ENCODE measurements at regions not wholly inside any gene's neighbourhood (a gene's known extent, or its start where the extent isn't known, plus 50 kb on each side); places are given as distances from the start of the nearest gene placed in this dataset.
"Not testable (repeated sequence)": the region's sequence is repeated elsewhere in the genome, so short reads cannot be mapped to it uniquely, and the experiment has no call there.

DNA sequence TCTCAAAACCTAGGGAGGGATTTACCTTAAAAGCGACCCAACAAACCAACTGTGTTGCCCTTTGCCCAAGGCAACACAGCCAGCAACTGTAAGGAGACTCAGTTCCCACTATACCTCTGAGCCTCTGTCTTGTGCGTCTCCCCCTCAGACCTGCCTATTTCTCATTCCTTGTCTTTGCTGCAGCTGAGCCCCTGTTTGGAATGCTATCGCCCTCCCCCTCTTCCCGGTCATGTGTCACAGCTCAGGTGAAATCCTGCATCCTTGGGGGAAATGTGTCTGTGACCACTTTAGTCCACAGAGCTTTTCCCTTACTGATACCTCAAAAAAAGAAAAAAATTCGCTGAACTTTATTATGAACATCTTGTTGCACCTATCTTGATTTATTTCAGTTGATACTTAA lies 52.0 kb upstream of the LRIG1 start:
- DNase-seq (no peak), ATAC-seq (no peak)
- intact Hi-C loops (cut with DNase I), result no loop called here

DNA sequence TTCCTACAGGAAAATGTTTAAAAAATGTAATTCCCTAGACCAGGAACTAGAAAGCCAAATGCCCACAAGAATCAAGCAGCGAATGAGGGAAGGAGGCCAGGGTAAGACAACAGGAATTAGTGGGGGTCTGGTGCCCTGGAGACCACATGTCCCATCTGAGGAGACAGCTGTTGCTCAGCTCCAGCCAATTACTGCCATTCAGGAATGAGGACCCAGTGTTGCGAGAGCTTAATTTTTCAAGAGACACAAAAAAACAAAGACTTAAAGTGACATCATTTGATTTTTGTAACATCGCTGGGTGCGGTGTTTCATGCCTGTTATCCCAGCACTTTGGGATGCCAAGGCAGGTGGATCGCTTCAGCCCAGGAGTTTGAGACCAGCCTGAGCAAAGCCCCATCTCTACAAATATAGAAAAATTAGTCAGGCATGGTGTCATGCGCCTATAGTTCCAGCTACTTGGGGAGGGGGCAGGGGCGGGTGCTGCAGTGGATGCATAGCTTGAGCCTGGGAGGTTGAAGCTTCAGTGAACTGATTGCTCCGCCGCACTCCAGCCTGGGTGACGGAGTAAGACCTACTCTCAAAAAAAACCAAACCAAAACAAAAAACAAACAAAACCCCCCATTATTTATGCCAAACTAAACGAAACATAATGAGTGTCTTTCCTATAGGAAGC lies 52.8 kb upstream of the LRIG1 start:
- intact Hi-C loops (cut with DNase I), result no loop called here

DNA sequence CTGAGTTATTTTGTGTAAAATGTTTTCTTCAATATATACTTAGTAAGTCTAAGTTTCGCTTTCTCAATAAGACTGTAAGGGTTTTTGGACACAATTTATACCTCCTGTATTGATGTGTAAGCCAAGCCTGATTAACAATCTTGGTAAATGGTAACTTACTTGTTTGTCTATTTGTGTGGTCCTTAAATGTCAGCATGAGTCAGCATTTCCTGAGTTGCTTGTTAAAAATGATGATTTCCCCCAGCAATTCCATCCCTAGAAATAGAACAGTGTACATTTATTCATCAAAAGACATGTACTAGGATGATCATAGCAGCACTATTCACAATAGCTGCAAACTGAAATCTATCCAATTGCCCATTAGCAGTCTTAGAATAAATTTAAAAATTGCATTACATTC lies 53.4 kb upstream of the LRIG1 start:
- no peak for DNase-seq
- no peak for ATAC-seq
- intact Hi-C loops (cut with DNase I), result no loop called here

More for the DNA sequence above, 52.8 kb upstream of the LRIG1 start:
- no peak for DNase-seq
- ATAC-seq, result no peak

DNA sequence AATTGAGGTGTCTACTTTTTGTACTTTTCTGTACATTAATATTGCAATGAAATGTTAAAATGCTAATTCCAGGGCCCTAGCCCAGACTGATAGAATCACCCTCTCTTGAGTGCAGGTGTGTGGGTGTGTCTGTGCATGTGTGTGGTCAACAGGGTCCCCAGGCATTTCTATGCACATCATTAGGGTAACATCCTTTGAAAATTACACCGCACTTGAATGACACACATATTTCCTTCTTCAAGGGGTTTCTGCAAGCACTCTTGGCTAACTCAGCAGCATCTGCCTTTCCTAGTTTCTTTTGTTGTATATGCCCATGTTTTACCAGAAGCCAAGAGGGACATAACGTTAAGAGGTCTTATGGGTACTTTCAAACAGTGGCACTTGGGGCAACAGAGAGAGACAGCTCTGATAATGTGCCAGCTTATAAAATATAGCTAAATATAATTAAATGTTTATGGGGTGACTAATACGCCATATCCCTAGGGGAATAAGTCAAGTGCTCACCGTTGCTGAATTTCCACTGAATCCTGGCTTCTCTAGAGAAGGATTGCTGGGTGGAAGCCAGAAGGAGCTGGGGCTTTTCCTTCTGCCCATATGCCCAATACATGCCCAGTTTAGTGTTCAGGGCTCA lies 54.5 kb upstream of the LRIG1 start:
- no peak for ATAC-seq
- DNase-seq, result no peak
- intact Hi-C loops (cut with DNase I), result no loop called here

- no peak for ATAC-seq
- DNase-seq, result no peak
- intact Hi-C loops (cut with DNase I), result no loop called here
These were observed 56.3 kb upstream of the LRIG1 start for GRCh38 chr3:66557170-66557569.

GRCh38 chr3:66559924-66560323 lies 59.1 kb upstream of the LRIG1 start:
- DNase-seq; ATAC-seq; intact Hi-C loops (cut with DNase I): not testable (repeated sequence)

GRCh38 chr3:66561367-66561766 lies 60.5 kb upstream of the LRIG1 start:
- intact Hi-C loops (cut with DNase I), result no loop called here
- no peak for ATAC-seq

GRCh38 chr3:66565301-66565700 lies 64.5 kb upstream of the LRIG1 start:
- intact Hi-C loops (cut with DNase I), result no loop called here
- no peak for DNase-seq
- ATAC-seq, result no peak

More at GRCh38 chr3:66561367-66561766, 60.5 kb upstream of the LRIG1 start:
- DNase-seq, result no peak

DNA sequence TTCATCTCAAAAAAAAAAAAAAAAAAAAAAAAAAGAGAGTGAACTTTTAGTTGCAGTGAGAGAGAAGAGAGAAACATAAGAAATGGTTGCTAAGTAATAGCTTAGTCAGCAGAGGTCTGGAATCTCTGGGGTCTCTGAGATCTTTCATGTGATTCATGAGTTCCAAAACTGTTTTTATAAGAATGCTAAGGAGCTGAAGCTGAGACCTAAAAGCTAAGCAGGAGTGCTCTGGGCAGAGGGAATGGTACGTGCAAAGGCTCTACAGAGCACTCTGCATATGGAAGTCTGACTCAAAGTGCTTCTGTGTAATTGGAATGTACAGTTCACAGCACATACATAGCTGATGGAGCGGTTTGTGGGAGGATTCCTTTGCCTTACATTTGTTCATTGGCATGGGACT lies 66.3 kb upstream of the LRIG1 start:
- ATAC-seq (no peak), DNase-seq (no peak)
- intact Hi-C loops (cut with DNase I), result no loop called here

GRCh38 chr3:66572090-66572675 lies 71.4 kb upstream of the LRIG1 start:
- ATAC-seq (no peak), DNase-seq (no peak)
- intact Hi-C loops (cut with DNase I), result no loop called here

- DNase-seq (no peak), ATAC-seq (no peak)
- intact Hi-C loops (cut with DNase I), result no loop called here
These were observed 72.3 kb upstream of the LRIG1 start for GRCh38 chr3:66572938-66573710.

DNA sequence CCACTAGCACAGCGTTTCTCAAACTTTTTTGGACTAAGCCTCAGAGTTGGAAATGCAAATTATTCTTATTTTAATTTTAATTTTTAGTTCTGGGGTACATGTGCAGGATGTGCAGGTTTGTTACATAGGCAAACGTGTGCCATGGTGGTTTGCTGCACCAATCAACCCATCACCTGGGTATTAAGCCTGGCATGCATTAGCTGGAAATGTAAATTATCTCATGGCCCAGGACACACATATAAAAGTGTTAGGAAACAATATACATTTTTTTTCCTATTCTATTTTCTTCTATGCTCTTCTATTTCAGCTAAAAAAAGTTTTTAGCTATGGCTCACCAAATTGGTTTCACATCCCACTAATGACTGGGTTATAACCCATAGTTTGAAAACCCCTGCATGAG lies 73.3 kb upstream of the LRIG1 start:
- intact Hi-C loops (cut with DNase I), result no loop called here
- ATAC-seq (no peak), DNase-seq (no peak)

DNA sequence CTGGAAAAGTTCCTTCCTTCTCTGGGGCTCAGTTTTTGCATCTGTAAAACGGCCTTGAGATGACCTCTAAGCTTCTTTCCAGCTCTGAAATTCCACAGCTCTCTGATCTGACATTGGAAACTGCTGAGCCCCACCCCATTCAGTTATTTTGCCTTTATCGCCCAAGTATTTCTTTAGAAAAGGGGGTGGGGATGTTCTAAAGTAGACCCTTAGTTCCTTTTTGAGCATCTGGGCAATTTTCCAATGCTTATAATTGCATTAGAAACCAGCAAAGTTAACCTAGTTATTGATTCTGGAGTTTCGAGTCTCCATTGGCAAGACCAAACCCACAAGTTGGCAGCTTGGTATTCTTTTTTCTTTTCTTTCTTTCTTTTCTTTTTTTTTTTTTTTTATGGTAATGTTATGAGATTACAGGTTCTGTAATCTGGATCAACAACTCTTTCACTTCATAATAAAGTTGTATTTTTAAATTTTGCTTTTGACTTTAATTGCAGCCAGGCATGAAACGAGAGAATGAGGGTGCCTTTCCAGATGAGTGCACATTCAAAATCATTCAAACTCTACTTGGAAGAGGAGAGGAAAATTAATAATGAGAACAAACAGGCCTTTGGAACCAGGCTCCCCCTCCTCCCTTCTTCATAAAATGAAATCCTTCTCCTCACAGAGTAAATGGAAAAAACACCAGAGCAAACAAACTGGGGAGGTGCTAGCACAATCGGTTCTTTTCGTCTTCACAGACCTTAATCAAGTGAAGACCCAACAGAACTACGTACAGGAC lies 76.8 kb upstream of the LRIG1 start:
- intact Hi-C loops (cut with DNase I), result no loop called here
- DNase-seq (no peak), ATAC-seq (no peak)

GRCh38 chr3:66581256-66581655 lies 80.4 kb upstream of the LRIG1 start:
- ATAC-seq (no peak), DNase-seq (no peak)
- intact Hi-C loops (cut with DNase I), result no loop called here

GRCh38 chr3:66582721-66583423 lies 82.0 kb upstream of the LRIG1 start:
- no peak for DNase-seq
- intact Hi-C loops (cut with DNase I), result no loop called here
- no peak for ATAC-seq

GRCh38 chr3:66583424-66584040 lies 82.7 kb upstream of the LRIG1 start:
- ATAC-seq (no peak), DNase-seq (no peak)

GRCh38 chr3:66585520-66586095 lies 84.8 kb upstream of the LRIG1 start:
- DNase-seq, result no peak
- no peak for ATAC-seq
- intact Hi-C loops (cut with DNase I), result no loop called here

More at GRCh38 chr3:66583424-66584040, 82.7 kb upstream of the LRIG1 start:
- intact Hi-C loops (cut with DNase I), result no loop called here

DNA sequence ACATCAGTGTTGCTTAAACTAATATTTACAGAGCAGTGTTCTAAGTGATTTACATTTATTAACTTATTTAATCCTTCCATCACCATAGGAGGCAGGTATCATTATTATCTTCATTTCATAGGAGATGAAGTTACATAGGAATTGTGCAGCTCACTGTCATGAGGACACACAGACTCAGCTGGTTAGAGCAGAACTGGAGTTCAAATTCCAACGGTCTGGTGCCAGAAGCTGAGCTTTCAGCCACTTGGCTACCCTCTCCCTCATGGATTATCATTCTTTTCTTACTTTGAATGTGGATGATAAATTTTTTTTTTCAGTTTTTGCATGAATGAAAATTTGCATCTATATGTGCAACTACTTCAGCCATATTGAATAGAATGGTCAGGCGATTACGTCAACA lies 86.0 kb upstream of the LRIG1 start:
- DNase-seq (no peak), ATAC-seq (no peak)
- intact Hi-C loops (cut with DNase I), result no loop called here

All from left cardiac atrium (tissue), 4 donors.